ENCODE measurements at regions not wholly inside any gene's neighbourhood (a gene's known extent, or its start where the extent isn't known, plus 50 kb on each side); places are given as distances from the start of the nearest gene placed in this dataset.
A peak's percentile ranks its signal among the peaks of the same experiment; 100 is the strongest.
"Not testable (repeated sequence)": the region's sequence is repeated elsewhere in the genome, so short reads cannot be mapped to it uniquely, and the experiment has no call there.

DNA sequence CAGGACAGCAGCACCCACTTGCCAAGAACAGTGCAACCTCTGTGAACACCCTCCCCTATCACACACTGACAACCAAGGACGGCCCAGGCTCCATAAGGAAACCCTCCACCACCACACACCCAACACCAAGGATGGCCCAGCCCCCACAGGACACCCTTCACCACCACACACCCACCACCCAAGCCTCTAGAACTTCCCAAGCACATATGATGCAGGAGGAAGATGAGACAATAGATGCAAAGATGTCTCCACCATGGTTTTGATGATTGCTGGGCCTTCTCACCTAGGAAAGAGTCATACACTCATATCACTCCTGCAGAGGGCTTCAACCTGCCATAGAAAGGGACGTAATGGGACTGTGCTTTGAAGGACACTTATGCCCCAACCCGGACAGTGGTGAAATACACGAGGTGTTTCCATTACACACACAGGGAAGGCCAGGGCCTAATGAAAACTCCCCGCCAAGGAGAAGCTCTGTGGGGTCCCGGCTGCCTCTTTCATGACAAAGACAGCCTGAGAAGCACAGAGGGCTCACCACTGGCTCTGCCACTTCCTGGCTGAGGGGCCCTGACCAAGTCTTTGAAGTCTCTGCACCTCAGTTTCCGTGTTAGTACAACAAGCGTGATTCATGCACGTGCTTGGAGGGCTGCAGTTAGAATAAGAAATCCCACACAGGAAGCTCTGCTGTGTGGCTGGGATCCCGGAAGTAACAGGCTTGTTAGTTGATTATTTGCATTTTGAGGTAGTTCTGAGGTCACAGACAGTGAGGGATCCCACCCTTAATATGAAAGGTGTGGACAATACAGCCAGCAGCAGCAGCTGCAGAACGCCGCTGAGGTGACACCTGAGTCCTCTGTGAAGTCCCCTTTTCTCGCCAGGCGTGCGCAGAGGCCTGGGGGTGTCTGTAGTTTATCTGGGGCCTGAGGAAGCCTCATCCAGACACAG lies 61.9 kb upstream of the ATP12A start:
- DNase-seq: peak; percentile 25

GRCh38 chr13:24619282-24619681 lies 60.9 kb upstream of the ATP12A start:
- no peak for DNase-seq

- DNase-seq: not testable (repeated sequence)
These were observed 57.6 kb upstream of the ATP12A start for GRCh38 chr13:24622481-24623148.

- DNase-seq: no peak
These were observed 57.0 kb upstream of the ATP12A start for GRCh38 chr13:24623149-24623665.

DNA sequence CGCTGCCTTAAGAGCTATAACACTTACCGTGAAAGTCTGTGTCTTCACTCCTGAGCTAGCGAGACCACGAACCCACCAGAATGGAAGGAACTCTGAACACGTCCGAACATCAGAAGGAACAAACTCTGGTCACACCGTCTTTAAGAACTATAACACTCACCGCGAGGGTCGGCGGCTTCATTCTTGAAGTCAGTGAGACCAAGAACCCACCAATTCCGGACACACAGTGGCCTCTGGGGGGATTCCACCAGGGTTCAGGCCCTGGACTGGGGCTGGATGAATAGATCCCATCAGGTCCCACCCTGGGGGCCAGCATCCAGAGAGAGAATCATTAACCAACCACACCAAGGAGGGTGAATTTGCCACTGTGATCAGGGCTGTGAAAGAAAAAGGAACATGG lies 55.8 kb upstream of the ATP12A start:
- no peak for DNase-seq

DNA sequence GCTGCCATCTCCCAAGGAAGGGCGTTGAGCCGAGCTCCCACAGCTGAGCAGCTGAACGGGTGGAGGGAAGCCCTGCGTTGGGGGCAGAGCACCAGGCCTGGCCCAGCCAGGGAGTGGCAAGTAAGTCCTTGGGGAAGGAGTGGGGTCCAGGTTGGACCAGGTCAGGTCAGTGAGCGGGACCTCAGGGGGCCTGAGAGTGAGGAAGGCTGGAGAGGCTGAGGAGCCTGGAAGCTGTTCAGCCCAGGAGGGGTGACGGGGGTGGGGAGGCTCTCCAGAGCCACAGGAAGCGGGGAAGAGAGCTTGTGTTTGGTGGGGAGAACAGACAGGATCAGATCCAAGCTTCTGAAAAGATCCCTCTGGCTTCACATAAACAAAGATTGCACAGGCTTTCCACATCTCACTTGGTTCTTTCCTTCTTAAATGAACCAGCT lies 55.4 kb upstream of the ATP12A start:
- no peak for DNase-seq

- DNase-seq: no peak
These were observed 54.9 kb upstream of the ATP12A start for GRCh38 chr13:24625331-24625731.

GRCh38 chr13:24625870-24626849 lies 54.0 kb upstream of the ATP12A start:
- no peak for DNase-seq

DNA sequence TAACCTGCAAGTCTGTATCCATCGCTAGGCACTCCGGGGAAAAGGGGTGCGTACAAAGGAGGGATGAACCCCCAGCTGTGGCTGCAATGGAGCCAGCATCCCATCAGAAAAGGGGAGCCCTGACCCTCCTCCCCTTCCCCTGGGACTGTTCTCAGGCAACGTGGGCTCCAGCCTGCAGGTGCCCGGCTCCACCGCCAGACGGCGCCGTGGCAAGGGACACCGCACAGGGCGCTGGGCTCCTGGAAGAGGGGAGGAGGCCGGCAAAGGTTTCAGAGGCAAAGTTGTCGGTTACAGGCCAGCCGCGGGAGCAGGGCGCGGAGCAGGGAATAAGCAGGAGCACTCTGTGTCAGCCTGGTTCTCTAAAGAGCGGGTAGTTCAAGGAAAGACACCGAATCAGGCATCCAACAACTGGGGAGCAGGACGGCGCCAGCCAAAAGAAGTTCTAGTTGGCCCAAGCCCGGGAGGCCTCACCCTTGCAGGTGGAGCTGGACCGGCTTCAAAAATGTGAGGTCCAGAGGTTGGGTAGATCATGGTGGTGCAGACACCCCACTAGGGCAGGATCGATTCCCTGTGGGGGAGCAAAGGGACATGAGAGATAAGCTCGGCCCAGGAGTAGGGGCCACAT lies 53.0 kb upstream of the ATP12A start:
- no peak for DNase-seq

- DNase-seq: no peak
These were observed 52.3 kb upstream of the ATP12A start for GRCh38 chr13:24627946-24628345.

- DNase-seq: no peak
These were observed 50.9 kb upstream of the ATP12A start for GRCh38 chr13:24629320-24629719.

GRCh38 chr13:24630121-24630520 lies 50.1 kb upstream of the ATP12A start:
- DNase-seq: no peak
